Panc1 (cell line): ENCODE measurements at regions not wholly inside any gene's neighbourhood (a gene's known extent, or its start where the extent isn't known, plus 50 kb on each side); places are given as distances from the start of the nearest gene placed in this dataset.

Experiments
- ATAC-seq: fragments of 200-7000 bp; cut with Tn5 transposase; 2 replicates; pipeline ENCODE4 v1.9.1; 2020; ENCODE audit warnings: mild to moderate bottlenecking, moderate library complexity
- BruUV-seq: library from RNA; stranded (reverse); fragments of 400-500 nt; replicated peaks from 2 replicates; lab custom pipeline; 2021; lab: Mats Ljungman, UMichigan
- CTCF ChIA-PET: fragments of 300-600 bp; sonication (Branson Sonifier 250); formaldehyde crosslinking; loops from one replicate; lab custom pipeline; 2022; ENCODE audit warnings: antibody characterized with exemption; lab: Charles Lee
- POLR2A ChIA-PET: fragments of 300-600 bp; sonication (Branson Sonifier 250); formaldehyde crosslinking; loops from one replicate; lab custom pipeline; 2022; ENCODE audit warnings: antibody characterized with exemption; lab: Charles Lee
- DNase-seq: peaks from one replicate; pipeline ENCODE4 v3.0.0-alpha.2; 2010; ENCODE audit warnings: low read depth, low spot score
- H3K27ac ChIP-seq: 2 replicates; pipeline ENCODE4 v1.5.1; 2011; ENCODE audit warnings: mild to moderate bottlenecking, low read length, inconsistent platforms
- H3K27me3 ChIP-seq: fragments of 200-500 bp; sonication (Bioruptor generic); 2 replicates; pipeline ENCODE4 v1.6.0; 2014; ENCODE audit warnings: low read length, inconsistent platforms; ENCODE audit not compliant: control insufficient read depth, insufficient read depth
- H3K36me3 ChIP-seq: fragments of 200-500 bp; sonication (Bioruptor generic); 2 replicates; pipeline ENCODE4 v1.5.1; 2014; ENCODE audit warnings: inconsistent platforms, mild to moderate bottlenecking, low read length, moderate library complexity; ENCODE audit not compliant: control insufficient read depth, insufficient read depth
- H3K4me1 ChIP-seq: 2 replicates; pipeline ENCODE4 v1.5.1; 2011; ENCODE audit warnings: inconsistent platforms, mild to moderate bottlenecking, low read length, moderate library complexity; ENCODE audit not compliant: control insufficient read depth, insufficient read depth
- H3K4me3 ChIP-seq, 2 experiments: 2 replicates each; pipeline ENCODE4 v1.5.1; 2011 to 2012; ENCODE audit warnings: low read depth in 2 of 2, low read length in 2 of 2, mild to moderate bottlenecking in 2 of 2, inconsistent platforms in 1 of 2, moderate library complexity in 1 of 2
- H3K9me3 ChIP-seq: fragments of 200-500 bp; sonication (Bioruptor generic); 2 replicates; pipeline ENCODE4 v1.5.1; 2014; ENCODE audit warnings: low read depth, mild to moderate bottlenecking, inconsistent platforms, low read length, moderate library complexity; ENCODE audit not compliant: control insufficient read depth, insufficient read depth
- POLR2AphosphoS5 ChIP-seq: IDR thresholded peaks from 2 replicates; pipeline ENCODE4 v1.6.1; 2012; ENCODE audit warnings: mild to moderate bottlenecking, low read depth, low read length, moderate library complexity
- REST ChIP-seq, 2 experiments: IDR thresholded peaks; 2 replicates each; pipeline ENCODE4 v1.6.1; 2011 to 2012; ENCODE audit warnings: low read depth in 2 of 2, control low read depth in 1 of 2, low read length in 1 of 2, mild to moderate bottlenecking in 1 of 2, moderate library complexity in 1 of 2; ENCODE audit not compliant: insufficient read depth in 1 of 2
- SIN3A ChIP-seq: IDR thresholded peaks from 2 replicates; pipeline ENCODE4 v1.6.1; 2012; ENCODE audit warnings: low read depth, mild to moderate bottlenecking, low read length, moderate library complexity, borderline replicate concordance; ENCODE audit not compliant: insufficient read depth
- TCF7L2 ChIP-seq: IDR thresholded peaks from 2 replicates; pipeline ENCODE4 v1.6.1; 2011; ENCODE audit warnings: mild to moderate bottlenecking, low read depth, low read length, inconsistent platforms
- in situ Hi-C: cut with HindIII; loops from 2 replicates; pipeline ENCODE4 v1.10.0; 2016; ENCODE audit warnings: low sequenced_read_pairs, low pct_unique_long_range_greater_than_20kb
- intact Hi-C: fragments of 100-400 bp; cut with micrococcal nuclease; formaldehyde crosslinking; loops from one replicate; pipeline ENCODE4 v1.10.0; 2022; ENCODE audit not compliant: unreplicated experiment
- TF ChIP-seq, protein P1 (sequence below): fragments of 450-650 bp; IDR thresholded peaks from 2 replicates; pipeline ENCODE4 v1.5.1; 2017; ENCODE audit warnings: mild to moderate bottlenecking

DNA sequence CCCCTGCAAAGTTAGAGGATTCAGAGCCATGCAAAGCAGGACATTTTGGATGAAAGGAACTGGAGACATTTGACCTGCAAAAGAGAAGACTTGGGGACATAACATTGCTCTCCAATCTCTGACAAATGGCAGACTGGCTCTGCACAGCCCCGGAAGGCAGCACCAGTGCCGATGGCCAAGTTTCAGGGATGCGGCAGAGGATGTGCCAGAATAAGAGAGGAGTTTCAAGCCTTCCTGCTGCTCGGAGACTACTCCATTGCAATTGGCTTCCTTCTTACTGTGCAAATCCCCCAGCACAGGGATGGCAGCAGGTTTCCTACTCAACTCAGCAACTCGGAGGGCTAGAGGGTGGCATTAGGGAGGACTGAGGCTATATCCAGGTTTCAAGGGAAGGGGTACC is 268.8 kb upstream of the ZMIZ1 start:
- in situ Hi-C loops (no loop called here), intact Hi-C loops (no loop called here)
- POLR2A ChIA-PET = no interaction called here
- no peaks in the 10 kb centered on the region; the same call in 1 of the 2 replicates for H3K27me3 ChIP-seq
- no peaks in the 10 kb centered on the region for H3K36me3 ChIP-seq
- no peak overlapping the region for H3K4me3 ChIP-seq
- H3K4me1 ChIP-seq = no peaks in the 10 kb centered on the region; the same call in 1 of the 2 replicates
- DNase-seq = no peak
- H3K9me3 ChIP-seq = no peaks in the 10 kb centered on the region
- no peak for ATAC-seq
- no peak for TF ChIP-seq REST (IDR thresholded peaks at IDR 0.05; ENCODE audit: insufficient read depth in 1 of 2, low read depth in 2 of 2, low read length in 1 of 2)
- TF ChIP-seq, protein P1, sequence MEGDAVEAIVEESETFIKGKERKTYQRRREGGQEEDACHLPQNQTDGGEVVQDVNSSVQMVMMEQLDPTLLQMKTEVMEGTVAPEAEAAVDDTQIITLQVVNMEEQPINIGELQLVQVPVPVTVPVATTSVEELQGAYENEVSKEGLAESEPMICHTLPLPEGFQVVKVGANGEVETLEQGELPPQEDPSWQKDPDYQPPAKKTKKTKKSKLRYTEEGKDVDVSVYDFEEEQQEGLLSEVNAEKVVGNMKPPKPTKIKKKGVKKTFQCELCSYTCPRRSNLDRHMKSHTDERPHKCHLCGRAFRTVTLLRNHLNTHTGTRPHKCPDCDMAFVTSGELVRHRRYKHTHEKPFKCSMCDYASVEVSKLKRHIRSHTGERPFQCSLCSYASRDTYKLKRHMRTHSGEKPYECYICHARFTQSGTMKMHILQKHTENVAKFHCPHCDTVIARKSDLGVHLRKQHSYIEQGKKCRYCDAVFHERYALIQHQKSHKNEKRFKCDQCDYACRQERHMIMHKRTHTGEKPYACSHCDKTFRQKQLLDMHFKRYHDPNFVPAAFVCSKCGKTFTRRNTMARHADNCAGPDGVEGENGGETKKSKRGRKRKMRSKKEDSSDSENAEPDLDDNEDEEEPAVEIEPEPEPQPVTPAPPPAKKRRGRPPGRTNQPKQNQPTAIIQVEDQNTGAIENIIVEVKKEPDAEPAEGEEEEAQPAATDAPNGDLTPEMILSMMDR = no peak
- TF ChIP-seq TCF7L2 = no peak
- TF ChIP-seq SIN3A = no peak
- no peak for TF ChIP-seq POLR2AphosphoS5
- no TSS peak for BruUV-seq
- CTCF ChIA-PET = no interaction called here
- H3K27ac ChIP-seq = no peak overlapping the region

GRCh38 chr10:78800535-78801320 is 268.0 kb upstream of the ZMIZ1 start:
- H3K4me1 ChIP-seq = no peaks in the 10 kb centered on the region; the same call in 1 of the 2 replicates
- no peak overlapping the region for H3K27ac ChIP-seq
- no peaks in the 10 kb centered on the region for H3K36me3 ChIP-seq
- TF ChIP-seq SIN3A (no peak), TCF7L2 (no peak), POLR2AphosphoS5 (no peak), REST (IDR thresholded peaks at IDR 0.05; ENCODE audit: insufficient read depth in 1 of 2, low read depth in 2 of 2, low read length in 1 of 2) (no peak)
- TF ChIP-seq, protein P1 = no peak
- H3K4me3 ChIP-seq = no peak overlapping the region
- BruUV-seq = no TSS peak
- in situ Hi-C loops (no loop called here), intact Hi-C loops (no loop called here)
- ChIA-PET CTCF (no interaction called here), POLR2A (no interaction called here)
- no peak for ATAC-seq
- no peaks in the 10 kb centered on the region for H3K9me3 ChIP-seq
- no peak for DNase-seq
- H3K27me3 ChIP-seq = no peaks in the 10 kb centered on the region; the same call in 1 of the 2 replicates
